ENCODE measurements at regions not wholly inside any gene's neighbourhood (a gene's known extent, or its start where the extent isn't known, plus 50 kb on each side); places are given as distances from the start of the nearest gene placed in this dataset.

DNA sequence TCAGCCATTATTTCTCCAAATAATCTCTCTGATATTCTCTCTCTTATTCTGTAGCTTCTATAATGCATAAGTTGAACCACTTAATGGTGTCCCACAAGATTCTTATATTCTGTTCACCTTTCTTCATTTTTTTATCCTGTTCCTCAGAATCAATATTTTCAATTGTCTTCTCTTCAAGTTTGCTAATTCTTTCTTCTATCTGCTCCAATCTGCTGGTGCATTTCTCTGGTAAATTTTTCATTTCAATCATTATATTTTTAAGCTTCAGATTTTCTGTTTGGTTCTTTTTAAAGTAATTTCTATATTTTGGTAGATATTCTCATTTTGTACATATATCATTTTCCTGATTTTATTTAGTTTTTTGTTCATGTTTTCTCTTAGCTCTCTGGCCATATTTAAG lies 272.6 kb downstream of the ZEB1 start:
- TF ChIP-seq, protein P1, sequence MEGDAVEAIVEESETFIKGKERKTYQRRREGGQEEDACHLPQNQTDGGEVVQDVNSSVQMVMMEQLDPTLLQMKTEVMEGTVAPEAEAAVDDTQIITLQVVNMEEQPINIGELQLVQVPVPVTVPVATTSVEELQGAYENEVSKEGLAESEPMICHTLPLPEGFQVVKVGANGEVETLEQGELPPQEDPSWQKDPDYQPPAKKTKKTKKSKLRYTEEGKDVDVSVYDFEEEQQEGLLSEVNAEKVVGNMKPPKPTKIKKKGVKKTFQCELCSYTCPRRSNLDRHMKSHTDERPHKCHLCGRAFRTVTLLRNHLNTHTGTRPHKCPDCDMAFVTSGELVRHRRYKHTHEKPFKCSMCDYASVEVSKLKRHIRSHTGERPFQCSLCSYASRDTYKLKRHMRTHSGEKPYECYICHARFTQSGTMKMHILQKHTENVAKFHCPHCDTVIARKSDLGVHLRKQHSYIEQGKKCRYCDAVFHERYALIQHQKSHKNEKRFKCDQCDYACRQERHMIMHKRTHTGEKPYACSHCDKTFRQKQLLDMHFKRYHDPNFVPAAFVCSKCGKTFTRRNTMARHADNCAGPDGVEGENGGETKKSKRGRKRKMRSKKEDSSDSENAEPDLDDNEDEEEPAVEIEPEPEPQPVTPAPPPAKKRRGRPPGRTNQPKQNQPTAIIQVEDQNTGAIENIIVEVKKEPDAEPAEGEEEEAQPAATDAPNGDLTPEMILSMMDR (IDR thresholded peaks at IDR 0.05) = no peak
- TF ChIP-seq ZFX (IDR thresholded peaks at IDR 0.05; ENCODE audit: borderline replicate concordance) = no peak
